ENCODE measurements at regions not wholly inside any gene's neighbourhood (a gene's known extent, or its start where the extent isn't known, plus 50 kb on each side); places are given as distances from the start of the nearest gene placed in this dataset.

- H3K14ac ChIP-seq (replicated peaks; ENCODE audit: low read depth, low read length): no peak overlapping the region
- peaks cover 71% of the 10 kb centered on the region for H3K9me3 ChIP-seq (ENCODE audit: control insufficient read depth, insufficient read depth, low read length)
- no peaks in the 10 kb centered on the region for H3K36me3 ChIP-seq (ENCODE audit: control insufficient read depth, insufficient read depth, low read length)
- intact Hi-C loops (cut with micrococcal nuclease) (no loop called here), dilution Hi-C loops (cut with HindIII; ENCODE audit: low sequenced_read_pairs, unreplicated experiment) (no loop called here), in situ Hi-C loops (cut with MboI; ENCODE audit: low sequenced_read_pairs) (loop anchor here (10.0 kb wide), 1 partner anchor 151 kb away; no protein-coding TSS in a partner anchor)
- no peak overlapping the region for H3K4me3 ChIP-seq (ENCODE audit: insufficient read depth, low read depth, low read length)
- no peak overlapping the region for H3K27ac ChIP-seq (ENCODE audit: insufficient read depth, low read length)
- H2AK5ac ChIP-seq (ENCODE audit: low read depth, low read length): no peak overlapping the region
- no peak overlapping the region for H2BK5ac ChIP-seq (ENCODE audit: low read depth, low read length, poor library complexity, severe bottlenecking)
- no peaks in the 10 kb centered on the region for H3K9me1 ChIP-seq (ENCODE audit: insufficient read depth, low read length)
- DNase-seq (no peak), ATAC-seq (ENCODE audit: low read depth) (no peak)
- H4K20me1 ChIP-seq (ENCODE audit: insufficient read depth, low read length): no peaks in the 10 kb centered on the region
- H3K9ac ChIP-seq (ENCODE audit: low read depth, low read length): no peak overlapping the region
- BruUV-seq (replicated peaks): no TSS peak
- no peak overlapping the region for H2AFZ ChIP-seq (replicated peaks; ENCODE audit: low read length, poor library complexity)
- no peak overlapping the region for H4K5ac ChIP-seq (ENCODE audit: low read depth, low read length)
- POLR2A ChIA-PET (ENCODE audit: unreplicated experiment): no interaction called here
- no peaks in the 10 kb centered on the region for H3K4me1 ChIP-seq (ENCODE audit: control insufficient read depth, insufficient read depth, low read length)
- WGBS, 2 experiments (ENCODE audit: extremely low coverage in 2 of 2, insufficient read length in 1 of 2): 41% methylated on average over 3 of the region's 6 CpGs; no CpG with 5 or more reads in 1 of the 2 experiments
- CTCF ChIA-PET: no interaction called here
- H4K8ac ChIP-seq (ENCODE audit: low read depth in 2 of 2, low read length in 2 of 2): no peak overlapping the region
- H3K23ac ChIP-seq (ENCODE audit: low read depth, low read length): no peak overlapping the region
- H3K4ac ChIP-seq (ENCODE audit: low read depth, low read length): no peak overlapping the region
- H3K27me3 ChIP-seq (ENCODE audit: control insufficient read depth, insufficient read depth, low read length): no peaks in the 10 kb centered on the region
- H2BK20ac ChIP-seq (ENCODE audit: low read depth, low read length): no peak overlapping the region
- H4K91ac ChIP-seq (ENCODE audit: insufficient read depth, low read depth, low read length): no peak overlapping the region
- no peak overlapping the region for H3K56ac ChIP-seq (ENCODE audit: extremely low read depth, insufficient read depth, low read length)
- no peak overlapping the region for H3K18ac ChIP-seq (ENCODE audit: low read depth, low read length)
- no peaks in the 10 kb centered on the region for H3K79me1 ChIP-seq (ENCODE audit: low read depth in 1 of 2, low read length in 2 of 2)
- H2AK9ac ChIP-seq (replicated peaks; ENCODE audit: low read depth, low read length, poor library complexity): no peak overlapping the region
- H2BK15ac ChIP-seq (ENCODE audit: low read depth, low read length): no peak overlapping the region
- no peak overlapping the region for H2BK120ac ChIP-seq (ENCODE audit: low read depth, low read length)
- TF ChIP-seq USF2 (IDR thresholded peaks at IDR 0.05; ENCODE audit: low read depth, low read length) (no peak), CTCF (conservative IDR thresholded peaks at IDR 0.05; ENCODE audit: low read depth, low read length) (no peak), CHD1 (IDR thresholded peaks at IDR 0.05; ENCODE audit: low read depth, low read length) (no peak), FOS (IDR thresholded peaks at IDR 0.05; ENCODE audit: low read depth, low read length) (no peak), BHLHE40 (IDR thresholded peaks at IDR 0.05; ENCODE audit: low read depth, low read length) (no peak), CEBPB (IDR thresholded peaks at IDR 0.05; ENCODE audit: low read depth, low read length) (no peak), MXI1 (IDR thresholded peaks at IDR 0.05; ENCODE audit: borderline replicate concordance, low read depth, low read length) (no peak), POLR2A (IDR thresholded peaks at IDR 0.05; ENCODE audit: low read depth, low read length) (no peak), RAD21 (IDR thresholded peaks at IDR 0.05; ENCODE audit: low read length) (no peak), MAZ (IDR thresholded peaks at IDR 0.05; ENCODE audit: borderline replicate concordance, low read depth, low read length) (no peak), MAFK (IDR thresholded peaks at IDR 0.05; ENCODE audit: low read depth, low read length) (no peak), RCOR1 (IDR thresholded peaks at IDR 0.05; ENCODE audit: insufficient replicate concordance, low read length) (no peak), ELK1 (IDR thresholded peaks at IDR 0.05; ENCODE audit: borderline replicate concordance, low read depth, low read length) (no peak), SMC3 (IDR thresholded peaks at IDR 0.05; ENCODE audit: low read depth, low read length) (no peak), RFX5 (IDR thresholded peaks at IDR 0.05; ENCODE audit: low read depth, low read length) (no peak), NFE2L2 (IDR thresholded peaks at IDR 0.05; ENCODE audit: low read depth, low read length) (no peak)
- H3K4me2 ChIP-seq (ENCODE audit: low read depth, low read length): no peak overlapping the region
Measured at GRCh38 chr15:20355256-20355868, 186.2 kb downstream of the GOLGA6L6 start.
